ENCODE measurements at regions not wholly inside any gene's neighbourhood (a gene's known extent, or its start where the extent isn't known, plus 50 kb on each side); places are given as distances from the start of the nearest gene placed in this dataset.

GRCh38 chr14:89025561-89026236 lies 201.2 kb downstream of the TTC8 start:
- POLR2A ChIA-PET = no interaction called here
- Histone ChIP-seq H3K9me3 (ENCODE audit: low read length) (no peaks in the 10 kb centered on the region), H3K79me2 (ENCODE audit: insufficient read depth, low read depth, low read length) (no peaks in the 10 kb centered on the region), H3K4me3 (ENCODE audit: low read depth, low read length, poor library complexity, severe bottlenecking) (no peak overlapping the region), H4K20me1 (ENCODE audit: insufficient read depth, low read length) (no peaks in the 10 kb centered on the region), H3K36me3 (ENCODE audit: insufficient read depth, low read length) (no peaks in the 10 kb centered on the region), H3K9me2 (ENCODE audit: insufficient read depth, low read length) (no peaks in the 10 kb centered on the region), H3K4me2 (ENCODE audit: low read length) (no peak overlapping the region), H3K4me1 (ENCODE audit: insufficient read depth, low read length, poor library complexity, severe bottlenecking) (peaks cover 4% of the 10 kb centered on the region), H3K27ac (ENCODE audit: low read depth, low read length, poor library complexity, severe bottlenecking) (no peak overlapping the region), H2AFZ (ENCODE audit: low read length) (no peak overlapping the region)
- TF ChIP-seq, protein P1, sequence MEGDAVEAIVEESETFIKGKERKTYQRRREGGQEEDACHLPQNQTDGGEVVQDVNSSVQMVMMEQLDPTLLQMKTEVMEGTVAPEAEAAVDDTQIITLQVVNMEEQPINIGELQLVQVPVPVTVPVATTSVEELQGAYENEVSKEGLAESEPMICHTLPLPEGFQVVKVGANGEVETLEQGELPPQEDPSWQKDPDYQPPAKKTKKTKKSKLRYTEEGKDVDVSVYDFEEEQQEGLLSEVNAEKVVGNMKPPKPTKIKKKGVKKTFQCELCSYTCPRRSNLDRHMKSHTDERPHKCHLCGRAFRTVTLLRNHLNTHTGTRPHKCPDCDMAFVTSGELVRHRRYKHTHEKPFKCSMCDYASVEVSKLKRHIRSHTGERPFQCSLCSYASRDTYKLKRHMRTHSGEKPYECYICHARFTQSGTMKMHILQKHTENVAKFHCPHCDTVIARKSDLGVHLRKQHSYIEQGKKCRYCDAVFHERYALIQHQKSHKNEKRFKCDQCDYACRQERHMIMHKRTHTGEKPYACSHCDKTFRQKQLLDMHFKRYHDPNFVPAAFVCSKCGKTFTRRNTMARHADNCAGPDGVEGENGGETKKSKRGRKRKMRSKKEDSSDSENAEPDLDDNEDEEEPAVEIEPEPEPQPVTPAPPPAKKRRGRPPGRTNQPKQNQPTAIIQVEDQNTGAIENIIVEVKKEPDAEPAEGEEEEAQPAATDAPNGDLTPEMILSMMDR (conservative IDR thresholded peaks at IDR 0.05; ENCODE audit: low read length) = no peak
- TF ChIP-seq EZH2phosphoT487 (IDR thresholded peaks at IDR 0.05; ENCODE audit: borderline replicate concordance, low read depth, low read length) = no peak
- BruUV-seq (replicated peaks) = no TSS peak
- intact Hi-C loops (cut with micrococcal nuclease; ENCODE audit: unreplicated experiment) = loop anchor here (5.0 kb wide), 1 partner anchor 1212 kb away; no protein-coding TSS in a partner anchor
- CTCF ChIA-PET (ENCODE audit: unreplicated experiment) = no interaction called here
- no peak for DNase-seq (ENCODE audit: low spot score)

DNA sequence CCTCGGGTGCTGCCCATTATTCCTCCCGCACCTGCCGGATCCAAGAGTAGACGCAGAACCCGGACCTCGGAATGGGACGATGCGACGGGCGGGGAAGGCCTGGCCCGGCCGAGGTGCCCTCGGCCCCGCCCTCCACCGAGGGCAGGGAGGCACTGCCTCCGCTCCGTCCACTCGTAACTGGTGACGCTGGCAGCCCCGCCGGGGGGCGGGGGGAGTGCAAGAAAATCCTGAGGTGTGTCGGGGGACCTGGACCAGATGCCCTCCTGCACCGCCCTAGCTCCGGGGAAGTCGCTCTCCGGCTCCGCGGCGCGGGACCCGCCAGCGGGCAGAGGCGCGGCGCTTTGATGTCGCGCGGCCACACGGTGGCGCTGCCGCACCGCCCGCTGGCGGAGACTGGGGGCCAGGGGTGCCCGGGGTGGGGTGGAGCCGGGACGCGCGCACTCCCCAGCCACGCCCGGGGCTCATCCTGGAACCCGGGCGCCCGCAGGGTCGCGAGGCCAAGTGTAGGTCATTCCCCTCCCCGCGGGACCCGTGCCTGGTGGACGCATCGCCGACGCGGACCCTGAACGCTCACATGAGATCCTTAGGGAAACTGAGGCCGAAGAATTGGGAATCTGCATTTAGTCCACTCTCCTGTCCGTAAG lies 202.8 kb downstream of the TTC8 start:
- no peak for TF ChIP-seq EZH2phosphoT487 (IDR thresholded peaks at IDR 0.05; ENCODE audit: borderline replicate concordance, low read depth, low read length)
- TF ChIP-seq, protein P1 (conservative IDR thresholded peaks at IDR 0.05; ENCODE audit: low read length) = peak; percentile 83
- Histone ChIP-seq H4K20me1 (ENCODE audit: insufficient read depth, low read length) (no peaks in the 10 kb centered on the region), H3K27ac (ENCODE audit: low read depth, low read length, poor library complexity, severe bottlenecking) (no peak overlapping the region), H3K4me3 (ENCODE audit: low read depth, low read length, poor library complexity, severe bottlenecking) (peak overlapping the region; percentile 61), H3K79me2 (ENCODE audit: insufficient read depth, low read depth, low read length) (no peaks in the 10 kb centered on the region), H3K9me3 (ENCODE audit: low read length) (no peaks in the 10 kb centered on the region), H3K4me1 (ENCODE audit: insufficient read depth, low read length, poor library complexity, severe bottlenecking) (peaks cover 4% of the 10 kb centered on the region), H2AFZ (ENCODE audit: low read length) (peak overlapping the region; percentile 30; the same call in 1 of the 2 replicates), H3K9me2 (ENCODE audit: insufficient read depth, low read length) (no peaks in the 10 kb centered on the region), H3K36me3 (ENCODE audit: insufficient read depth, low read length) (no peaks in the 10 kb centered on the region), H3K4me2 (ENCODE audit: low read length) (peak overlapping the region; percentile 89)
- DNase-seq (ENCODE audit: low spot score) = peak; percentile 49
- ChIA-PET CTCF (ENCODE audit: unreplicated experiment) (no interaction called here), POLR2A (no interaction called here)
- intact Hi-C loops (cut with micrococcal nuclease; ENCODE audit: unreplicated experiment) = loop anchor here (1.0 to 5.0 kb wide), 2 partner anchors 888 to 1210 kb away; no protein-coding TSS in a partner anchor
- BruUV-seq (replicated peaks) = no TSS peak
